ENCODE measurements at regions not wholly inside any gene's neighbourhood (a gene's known extent, or its start where the extent isn't known, plus 50 kb on each side); places are given as distances from the start of the nearest gene placed in this dataset.

DNA sequence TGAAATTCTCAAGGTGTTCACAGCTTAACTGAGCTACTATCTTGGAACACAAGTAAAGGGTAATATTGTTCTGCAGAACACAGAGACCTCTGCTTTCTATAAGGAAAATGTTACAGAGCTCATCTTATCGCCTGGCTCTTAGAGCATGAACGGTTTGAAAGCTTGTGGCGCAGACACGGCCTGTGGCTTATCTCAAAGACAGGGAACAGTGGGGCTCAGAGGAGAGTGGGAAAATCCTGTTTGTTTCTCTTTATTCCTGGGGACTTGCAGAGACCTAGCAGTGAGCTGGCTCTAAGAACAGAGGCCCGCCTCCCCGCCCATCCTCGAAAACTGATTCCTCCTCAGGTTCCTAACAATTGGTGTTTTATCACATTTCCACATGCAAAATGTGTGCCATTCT, 131.7 kb downstream of the EMX2 start:
- H3K4me3 ChIP-seq: no peak overlapping the region
- no peak for ATAC-seq
- H3K27ac ChIP-seq: no peak overlapping the region
- H3K9me3 ChIP-seq: no peaks in the 10 kb centered on the region
- FAIRE-seq: no peak
- ChIA-PET POLR2A (no interaction called here), CTCF (interaction anchor here (2.4 kb wide), 1 partner anchor 10 kb away, joined by 7 read pairs; no protein-coding TSS in a partner anchor)
- TF ChIP-seq ZFP36 (IDR thresholded peaks at IDR 0.05; ENCODE audit: borderline replicate concordance, partially characterized antibody): no peak
- no peak for TF ChIP-seq EHF (CRISPR knock-in tag; IDR thresholded peaks at IDR 0.05)
- no peak for TF ChIP-seq ZNF302 (CRISPR knock-in tag; IDR thresholded peaks at IDR 0.05)
- TF ChIP-seq BHLHE40 (IDR thresholded peaks at IDR 0.05; ENCODE audit: low read depth, low read length): no peak
- no peak for TF ChIP-seq PHF8 (IDR thresholded peaks at IDR 0.05; ENCODE audit: borderline replicate concordance, low read depth)
- no peak for TF ChIP-seq ZC3H11A (IDR thresholded peaks at IDR 0.05)
- no peak for TF ChIP-seq HOXB5 (CRISPR knock-in tag; IDR thresholded peaks at IDR 0.05)
- no peak for TF ChIP-seq NPAS2 (CRISPR knock-in tag; IDR thresholded peaks at IDR 0.05; ENCODE audit: borderline replicate concordance)
- TF ChIP-seq POLR2A (IDR thresholded peaks at IDR 0.05; ENCODE audit: low read length): no peak
- TF ChIP-seq SREBF2 (IDR thresholded peaks at IDR 0.05): no peak
- TF ChIP-seq, protein P1, sequence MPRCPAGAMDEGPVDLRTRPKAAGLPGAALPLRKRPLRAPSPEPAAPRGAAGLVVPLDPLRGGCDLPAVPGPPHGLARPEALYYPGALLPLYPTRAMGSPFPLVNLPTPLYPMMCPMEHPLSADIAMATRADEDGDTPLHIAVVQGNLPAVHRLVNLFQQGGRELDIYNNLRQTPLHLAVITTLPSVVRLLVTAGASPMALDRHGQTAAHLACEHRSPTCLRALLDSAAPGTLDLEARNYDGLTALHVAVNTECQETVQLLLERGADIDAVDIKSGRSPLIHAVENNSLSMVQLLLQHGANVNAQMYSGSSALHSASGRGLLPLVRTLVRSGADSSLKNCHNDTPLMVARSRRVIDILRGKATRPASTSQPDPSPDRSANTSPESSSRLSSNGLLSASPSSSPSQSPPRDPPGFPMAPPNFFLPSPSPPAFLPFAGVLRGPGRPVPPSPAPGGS (IDR thresholded peaks at IDR 0.05): no peak
- TF ChIP-seq NFE2L2 (conservative IDR thresholded peaks at IDR 0.05; ENCODE audit: low read length): no peak
- H3K4me1 ChIP-seq: no peaks in the 10 kb centered on the region
- no peak for DNase-seq (ENCODE audit: low read depth in 1 of 2, low spot score in 1 of 2)
- 93% methylated on average over 7 of the region's 7 CpGs for WGBS (ENCODE audit: missing lambda C conversion rate)
- no peak overlapping the region for H3K4me2 ChIP-seq

DNA sequence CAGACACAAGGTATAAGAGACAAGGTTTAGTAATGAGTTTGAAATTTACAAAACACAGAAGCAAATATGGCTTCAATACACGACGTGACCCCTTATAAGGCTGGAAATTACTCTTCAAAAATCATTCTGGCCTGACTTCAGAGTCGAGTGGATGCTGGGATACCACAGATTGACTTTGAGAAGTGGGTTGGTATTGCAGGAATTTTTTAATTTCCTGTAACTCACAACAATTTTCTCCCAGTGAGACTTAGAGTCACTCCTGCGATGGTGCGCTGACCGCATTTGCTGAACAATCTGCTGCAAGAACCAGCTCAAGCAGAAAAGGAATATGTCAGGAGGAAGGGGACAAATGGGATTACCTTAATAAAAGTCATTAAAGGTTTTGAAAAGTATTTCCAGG, 132.1 kb downstream of the EMX2 start:
- ChIA-PET CTCF (no interaction called here), POLR2A (no interaction called here)
- no peak for DNase-seq (ENCODE audit: low read depth in 1 of 2, low spot score in 1 of 2)
- Histone ChIP-seq H3K4me2 (no peak overlapping the region), H3K4me3 (no peak overlapping the region), H3K4me1 (no peaks in the 10 kb centered on the region), H3K9me3 (no peaks in the 10 kb centered on the region), H3K27ac (no peak overlapping the region)
- no peak for FAIRE-seq
- TF ChIP-seq, protein P1 (IDR thresholded peaks at IDR 0.05): no peak
- TF ChIP-seq, protein P2, sequence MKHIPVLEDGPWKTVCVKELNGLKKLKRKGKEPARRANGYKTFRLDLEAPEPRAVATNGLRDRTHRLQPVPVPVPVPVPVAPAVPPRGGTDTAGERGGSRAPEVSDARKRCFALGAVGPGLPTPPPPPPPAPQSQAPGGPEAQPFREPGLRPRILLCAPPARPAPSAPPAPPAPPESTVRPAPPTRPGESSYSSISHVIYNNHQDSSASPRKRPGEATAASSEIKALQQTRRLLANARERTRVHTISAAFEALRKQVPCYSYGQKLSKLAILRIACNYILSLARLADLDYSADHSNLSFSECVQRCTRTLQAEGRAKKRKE (CRISPR knock-in tag; IDR thresholded peaks at IDR 0.05; ENCODE audit: low read depth): no peak
- TF ChIP-seq EHF (CRISPR knock-in tag; IDR thresholded peaks at IDR 0.05): no peak
- TF ChIP-seq, protein P3, sequence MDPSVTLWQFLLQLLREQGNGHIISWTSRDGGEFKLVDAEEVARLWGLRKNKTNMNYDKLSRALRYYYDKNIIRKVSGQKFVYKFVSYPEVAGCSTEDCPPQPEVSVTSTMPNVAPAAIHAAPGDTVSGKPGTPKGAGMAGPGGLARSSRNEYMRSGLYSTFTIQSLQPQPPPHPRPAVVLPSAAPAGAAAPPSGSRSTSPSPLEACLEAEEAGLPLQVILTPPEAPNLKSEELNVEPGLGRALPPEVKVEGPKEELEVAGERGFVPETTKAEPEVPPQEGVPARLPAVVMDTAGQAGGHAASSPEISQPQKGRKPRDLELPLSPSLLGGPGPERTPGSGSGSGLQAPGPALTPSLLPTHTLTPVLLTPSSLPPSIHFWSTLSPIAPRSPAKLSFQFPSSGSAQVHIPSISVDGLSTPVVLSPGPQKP (IDR thresholded peaks at IDR 0.05; ENCODE audit: low read depth, low read length): no peak
- WGBS (ENCODE audit: missing lambda C conversion rate): 78% methylated on average over 6 of the region's 6 CpGs
- no peak for ATAC-seq

DNA sequence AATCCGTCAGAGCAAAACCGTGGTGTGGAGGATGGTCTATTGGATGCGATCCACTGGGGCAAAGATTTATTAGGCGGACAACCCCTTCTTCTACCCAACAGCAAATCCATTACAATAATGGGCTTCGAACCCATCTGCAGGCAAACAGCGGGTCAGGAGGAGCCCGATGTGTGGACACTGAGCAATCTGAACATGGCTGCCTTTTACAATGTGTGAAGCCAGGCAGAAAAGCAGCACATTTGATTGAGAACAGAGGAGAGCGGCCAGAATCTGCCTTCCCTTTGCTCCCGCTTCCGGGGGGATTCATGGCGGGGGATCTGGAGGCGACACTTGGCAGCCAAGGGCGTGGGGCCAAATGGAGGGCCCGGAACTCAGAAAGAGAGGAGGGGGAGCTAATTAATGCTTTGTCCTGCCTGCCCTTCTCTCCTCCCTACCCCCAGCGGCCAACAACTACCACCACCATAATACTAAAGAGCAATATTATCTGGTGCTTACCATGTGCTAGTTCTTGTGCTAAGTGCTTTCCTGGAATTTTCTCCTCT, 133.0 kb downstream of the EMX2 start:
- Histone ChIP-seq H3K9me3 (no peaks in the 10 kb centered on the region), H3K4me2 (no peak overlapping the region), H3K27ac (no peak overlapping the region), H3K4me3 (no peak overlapping the region), H3K4me1 (no peaks in the 10 kb centered on the region)
- POLR2A ChIA-PET: no interaction called here
- no peak for FAIRE-seq
- ATAC-seq: no peak
- DNase-seq (ENCODE audit: low read depth in 1 of 2, low spot score in 1 of 2): no peak
- CTCF ChIA-PET: no interaction called here
- WGBS (ENCODE audit: missing lambda C conversion rate): 79% methylated on average over 15 of the region's 15 CpGs
- no peak for TF ChIP-seq SMC3 (IDR thresholded peaks at IDR 0.05)
- no peak for TF ChIP-seq NFE2L2 (conservative IDR thresholded peaks at IDR 0.05; ENCODE audit: low read length)
- TF ChIP-seq EHMT2 (IDR thresholded peaks at IDR 0.05; ENCODE audit: low read depth): no peak
- TF ChIP-seq, protein P3 (IDR thresholded peaks at IDR 0.05; ENCODE audit: low read depth, low read length): no peak
- no peak for TF ChIP-seq HOXA7 (CRISPR knock-in tag; IDR thresholded peaks at IDR 0.05)
- TF ChIP-seq CBX2 (IDR thresholded peaks at IDR 0.05; ENCODE audit: borderline replicate concordance, low read depth): no peak
- no peak for TF ChIP-seq ESRRA (IDR thresholded peaks at IDR 0.05; ENCODE audit: borderline replicate concordance, low read length)
- TF ChIP-seq, protein P4, sequence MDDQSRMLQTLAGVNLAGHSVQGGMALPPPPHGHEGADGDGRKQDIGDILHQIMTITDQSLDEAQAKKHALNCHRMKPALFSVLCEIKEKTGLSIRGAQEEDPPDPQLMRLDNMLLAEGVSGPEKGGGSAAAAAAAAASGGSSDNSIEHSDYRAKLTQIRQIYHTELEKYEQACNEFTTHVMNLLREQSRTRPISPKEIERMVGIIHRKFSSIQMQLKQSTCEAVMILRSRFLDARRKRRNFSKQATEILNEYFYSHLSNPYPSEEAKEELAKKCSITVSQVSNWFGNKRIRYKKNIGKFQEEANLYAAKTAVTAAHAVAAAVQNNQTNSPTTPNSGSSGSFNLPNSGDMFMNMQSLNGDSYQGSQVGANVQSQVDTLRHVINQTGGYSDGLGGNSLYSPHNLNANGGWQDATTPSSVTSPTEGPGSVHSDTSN (IDR thresholded peaks at IDR 0.05): no peak
- no peak for TF ChIP-seq EP300 (IDR thresholded peaks at IDR 0.05)
- no peak for TF ChIP-seq RFX5 (IDR thresholded peaks at IDR 0.05)
- TF ChIP-seq CHD2 (IDR thresholded peaks at IDR 0.05; ENCODE audit: low read length, partially characterized antibody): no peak
- TF ChIP-seq KDM5A (IDR thresholded peaks at IDR 0.05): no peak
- no peak for TF ChIP-seq RAD21 (conservative IDR thresholded peaks at IDR 0.05 in 1 of 2, IDR thresholded peaks at IDR 0.05 in 1 of 2)
- TF ChIP-seq RNF2 (IDR thresholded peaks at IDR 0.05; ENCODE audit: borderline replicate concordance, low read depth): no peak

Measured in A549 (cell line).